OCI-LY3 (cell line): ENCODE measurements at regions not wholly inside any gene's neighbourhood (a gene's known extent, or its start where the extent isn't known, plus 50 kb on each side); places are given as distances from the start of the nearest gene placed in this dataset.

ENCODE experiments used
- H2AFZ ChIP-seq: fragments of 200-600, 300-600 bp; shearing (Covaris generic); 2 replicates; pipeline ENCODE4 v1.6.0; 2014; ENCODE audit warnings: antibody characterized with exemption, low read depth, low read length
- H3K27ac ChIP-seq: fragments of 200-600, 300-600 bp; sonication (generic); 2 replicates; pipeline ENCODE4 v1.5.1; 2014; ENCODE audit warnings: mild to moderate bottlenecking, low read length, moderate library complexity, mixed read lengths
- H3K27me3 ChIP-seq: fragments of 200-600, 300-600 bp; sonication (generic); 2 replicates; pipeline ENCODE4 v1.6.1; 2014; ENCODE audit warnings: low read depth, low read length, mixed read lengths
- H3K36me3 ChIP-seq: fragments of 200-600, 300-600 bp; sonication (generic); replicated peaks from 2 replicates; pipeline ENCODE3; 2014; ENCODE audit warnings: low read depth, low read length, mixed read lengths
- H3K4me1 ChIP-seq: fragments of 300-600, 200-600 bp; sonication (generic); 2 replicates; pipeline ENCODE4 v1.6.1; 2014; ENCODE audit warnings: low read length, mixed read lengths
- H3K4me2 ChIP-seq: fragments of 200-600, 300-600 bp; sonication (generic); 2 replicates; pipeline ENCODE4 v1.6.1; 2014; ENCODE audit warnings: low read length, mixed read lengths
- H3K4me3 ChIP-seq: fragments of 300-600, 200-600 bp; sonication (generic); 2 replicates; pipeline ENCODE4 v1.5.1; 2014; ENCODE audit warnings: antibody characterized with exemption, mild to moderate bottlenecking, low read length, moderate library complexity
- H3K79me2 ChIP-seq: fragments of 300-600, 200-600 bp; shearing (Covaris generic); 2 replicates; pipeline ENCODE4 v1.6.1; 2014; ENCODE audit warnings: mild to moderate bottlenecking, low read length, mixed read lengths
- H3K9ac ChIP-seq: fragments of 300-600, 200-600 bp; shearing (Covaris generic); 2 replicates; pipeline ENCODE4 v1.6.0; 2014; ENCODE audit warnings: mild to moderate bottlenecking, low read length, moderate library complexity
- H3K9me3 ChIP-seq: fragments of 200-600, 300-600 bp; shearing (Covaris generic); 2 replicates; pipeline ENCODE4 v1.6.1; 2014; ENCODE audit warnings: low read length, mixed read lengths; ENCODE audit not compliant: insufficient read depth
- H4K20me1 ChIP-seq: fragments of 200-600, 300-600 bp; sonication (generic); 2 replicates; pipeline ENCODE4 v1.6.1; 2016; ENCODE audit warnings: low read length, mixed read lengths; ENCODE audit not compliant: insufficient read depth
- CTCF ChIP-seq: fragments of 200-600, 300-600 bp; sonication (generic); IDR thresholded peaks from 2 replicates; pipeline ENCODE4 v1.5.1; 2014; ENCODE audit warnings: antibody characterized with exemption, low read length, low read depth
- EZH2phosphoT487 ChIP-seq: fragments of 200-600 bp; shearing (Covaris generic); IDR thresholded peaks from 2 replicates; pipeline ENCODE4 v1.6.1; 2018; ENCODE audit warnings: antibody characterized with exemption, mixed run types, low read depth

GRCh38 chr3:144942838-144943197 lies 971.2 kb downstream of the DIPK2A start:
- Histone ChIP-seq H3K4me1 (no peaks in the 10 kb centered on the region), H3K27ac (no peak overlapping the region), H3K4me2 (no peak overlapping the region), H4K20me1 (no peaks in the 10 kb centered on the region), H3K4me3 (no peak overlapping the region), H3K9ac (no peak overlapping the region), H3K9me3 (peaks cover 3% of the 10 kb centered on the region; the same call in 1 of the 2 replicates), H3K27me3 (no peaks in the 10 kb centered on the region), H3K79me2 (no peaks in the 10 kb centered on the region), H3K36me3 (no peaks in the 10 kb centered on the region), H2AFZ (no peak overlapping the region)
- TF ChIP-seq CTCF (no peak), EZH2phosphoT487 (no peak)

- no peak for TF ChIP-seq CTCF
- TF ChIP-seq EZH2phosphoT487 = no peak
- Histone ChIP-seq H3K27ac (no peak overlapping the region), H2AFZ (no peak overlapping the region)
Observed at GRCh38 chr3:144947895-144948294, 976.3 kb downstream of the DIPK2A start.

GRCh38 chr3:144948711-144949110 lies 977.1 kb downstream of the DIPK2A start:
- Histone ChIP-seq H3K4me3 (no peak overlapping the region), H3K36me3 (no peaks in the 10 kb centered on the region), H3K4me2 (no peak overlapping the region), H3K27me3 (no peaks in the 10 kb centered on the region), H3K79me2 (no peaks in the 10 kb centered on the region), H3K9me3 (peaks cover 3% of the 10 kb centered on the region; the same call in 1 of the 2 replicates), H4K20me1 (no peaks in the 10 kb centered on the region), H3K9ac (no peak overlapping the region), H3K4me1 (no peaks in the 10 kb centered on the region), H3K27ac (no peak overlapping the region), H2AFZ (no peak overlapping the region)
- TF ChIP-seq CTCF = no peak

More at GRCh38 chr3:144947895-144948294, 976.3 kb downstream of the DIPK2A start:
- peaks cover 3% of the 10 kb centered on the region; the same call in 1 of the 2 replicates for H3K9me3 ChIP-seq
- no peaks in the 10 kb centered on the region for H3K36me3 ChIP-seq
- H3K4me1 ChIP-seq = no peaks in the 10 kb centered on the region
- H3K4me2 ChIP-seq = no peak overlapping the region
- H4K20me1 ChIP-seq = no peaks in the 10 kb centered on the region
- no peaks in the 10 kb centered on the region for H3K27me3 ChIP-seq
- H3K4me3 ChIP-seq = no peak overlapping the region
- H3K79me2 ChIP-seq = no peaks in the 10 kb centered on the region
- H3K9ac ChIP-seq = no peak overlapping the region

GRCh38 chr3:144953959-144954358 lies 982.3 kb downstream of the DIPK2A start:
- Histone ChIP-seq H2AFZ (no peak overlapping the region), H3K27me3 (no peaks in the 10 kb centered on the region), H3K4me3 (no peak overlapping the region), H3K36me3 (no peaks in the 10 kb centered on the region), H3K4me1 (no peaks in the 10 kb centered on the region), H3K9ac (no peak overlapping the region), H3K4me2 (no peak overlapping the region), H3K27ac (no peak overlapping the region), H3K9me3 (no peaks in the 10 kb centered on the region), H3K79me2 (no peaks in the 10 kb centered on the region), H4K20me1 (no peaks in the 10 kb centered on the region)
- TF ChIP-seq EZH2phosphoT487 (no peak), CTCF (no peak)
